ENCODE measurements at regions not wholly inside any gene's neighbourhood (a gene's known extent, or its start where the extent isn't known, plus 50 kb on each side); places are given as distances from the start of the nearest gene placed in this dataset.

DNA sequence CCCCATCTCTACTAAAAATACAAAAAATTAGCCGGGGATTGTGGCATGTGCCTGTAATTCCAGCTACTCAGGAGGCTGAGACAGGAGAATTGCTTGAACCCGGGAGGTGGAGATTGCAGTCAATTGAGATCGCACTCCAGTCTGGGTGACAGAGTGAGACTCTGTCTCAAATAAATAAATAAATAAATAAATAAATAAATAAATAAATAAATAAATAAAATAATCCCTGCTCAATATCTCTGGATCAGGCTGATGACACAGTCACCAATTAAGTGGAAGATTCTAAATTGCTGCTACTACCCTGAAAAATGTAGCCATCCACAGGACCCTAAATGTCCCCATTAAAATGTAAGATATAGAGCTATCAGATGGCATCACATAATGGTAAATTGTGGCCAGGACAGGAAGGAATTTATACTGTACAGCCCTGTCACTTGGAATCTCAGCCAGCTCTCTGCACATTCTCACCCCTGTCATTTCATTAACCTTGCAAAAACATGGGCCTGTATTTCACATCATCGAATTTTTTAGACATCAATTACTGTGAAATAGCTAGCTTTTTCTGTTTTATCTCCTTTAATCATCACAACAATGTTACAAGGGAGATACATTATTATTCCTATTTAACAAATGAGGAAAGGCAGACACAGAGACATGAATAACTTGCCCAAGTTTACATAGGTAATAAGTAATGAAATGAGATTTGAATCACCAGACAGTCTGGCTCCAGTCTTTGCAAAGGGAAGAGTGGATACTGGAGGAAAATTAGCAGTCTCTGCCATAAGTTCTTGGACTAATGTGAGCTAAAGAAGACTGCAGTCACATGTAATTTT, 56.7 kb upstream of the NTPCR start:
- no peak overlapping the region for H3K27ac ChIP-seq (ENCODE audit: extremely low read length, insufficient read depth, low read length)
- H3K27me3 ChIP-seq (ENCODE audit: control insufficient read depth in 1 of 2, insufficient read depth in 2 of 2, low read length in 2 of 2) = no peaks in the 10 kb centered on the region
- BruUV-seq (replicated peaks) = no TSS peak
- intact Hi-C loops (cut with micrococcal nuclease; ENCODE audit: unreplicated experiment) (no loop called here), in situ Hi-C loops (cut with HindIII; ENCODE audit: extremely low pct_ligation_motif_present, low pct_unique_long_range_greater_than_20kb) (no loop called here)
- 33% methylated on average over 4 of the region's 4 CpGs for WGBS (ENCODE audit: low lambda C conversion rate)
- H3K9ac ChIP-seq (ENCODE audit: insufficient read depth, low read depth, low read length) = no peak overlapping the region
- no peaks in the 10 kb centered on the region for H3K79me2 ChIP-seq (ENCODE audit: insufficient read depth, low read length)
- ChIA-PET POLR2A (no interaction called here), CTCF (ENCODE audit: low intra/inter-chr PET ratio, low total read pairs) (no interaction called here)
- H2AFZ ChIP-seq (ENCODE audit: low read length) = no peak overlapping the region
- H3K4me3 ChIP-seq (replicated peaks in 1 of 3; ENCODE audit: insufficient read depth in 1 of 3, low read depth in 2 of 3, low read length in 3 of 3) = no peak overlapping the region
- no peak for ATAC-seq
- H4K20me1 ChIP-seq (ENCODE audit: insufficient read depth, low read length) = no peaks in the 10 kb centered on the region
- no peaks in the 10 kb centered on the region for H3K4me1 ChIP-seq (ENCODE audit: insufficient read depth, low read length)
- DNase-seq (ENCODE audit: low spot score) = no peak
- no peaks in the 10 kb centered on the region for H3K9me3 ChIP-seq (ENCODE audit: low read length)
- TF ChIP-seq MAFK (conservative IDR thresholded peaks at IDR 0.05 in 1 of 2, IDR thresholded peaks at IDR 0.05 in 1 of 2; ENCODE audit: low read length in 2 of 2) (no peak), ZC3H13 (CRISPR knock-in tag; IDR thresholded peaks at IDR 0.05) (no peak), ZNF292 (CRISPR knock-in tag; IDR thresholded peaks at IDR 0.05; ENCODE audit: borderline replicate concordance, low read depth) (no peak)
- no peak for FAIRE-seq
- no peaks in the 10 kb centered on the region for H3K36me3 ChIP-seq (replicated peaks in 1 of 2; ENCODE audit: control insufficient read depth in 1 of 2, insufficient read depth in 2 of 2, low read length in 2 of 2)
- H3K4me2 ChIP-seq (ENCODE audit: low read depth, low read length) = no peak overlapping the region

DNA sequence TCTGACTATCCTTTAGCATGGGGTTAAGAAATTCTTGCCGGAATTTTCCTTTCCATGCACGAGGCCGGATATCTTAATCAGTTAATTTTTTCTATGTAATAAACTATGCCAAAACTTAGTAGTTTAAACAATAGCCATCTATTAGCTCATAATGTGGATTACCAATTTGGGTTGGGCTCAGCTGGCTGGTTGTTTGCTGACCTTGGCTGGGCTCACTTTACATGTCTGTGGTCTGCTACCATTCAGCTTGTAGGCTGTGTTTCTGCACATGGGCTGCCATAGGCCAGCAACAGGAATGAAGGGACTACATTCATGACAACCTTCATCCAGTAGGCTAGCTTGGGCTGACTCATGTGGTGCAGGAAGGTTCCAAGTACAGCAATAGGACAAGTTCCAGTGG, 56.0 kb upstream of the NTPCR start:
- no peaks in the 10 kb centered on the region for H3K27me3 ChIP-seq (ENCODE audit: control insufficient read depth in 1 of 2, insufficient read depth in 2 of 2, low read length in 2 of 2)
- WGBS (ENCODE audit: low lambda C conversion rate) = 53% methylated on average over 3 of the region's 3 CpGs
- ATAC-seq (no peak), DNase-seq (ENCODE audit: low spot score) (no peak), FAIRE-seq (no peak)
- H3K4me2 ChIP-seq (ENCODE audit: low read depth, low read length) = no peak overlapping the region
- H3K79me2 ChIP-seq (ENCODE audit: insufficient read depth, low read length) = no peaks in the 10 kb centered on the region
- H3K9ac ChIP-seq (ENCODE audit: insufficient read depth, low read depth, low read length) = no peak overlapping the region
- no peak overlapping the region for H2AFZ ChIP-seq (ENCODE audit: low read length)
- no TSS peak for BruUV-seq (replicated peaks)
- ChIA-PET POLR2A (no interaction called here), CTCF (ENCODE audit: low intra/inter-chr PET ratio, low total read pairs) (no interaction called here)
- no peaks in the 10 kb centered on the region for H3K9me3 ChIP-seq (ENCODE audit: low read length)
- no peaks in the 10 kb centered on the region for H4K20me1 ChIP-seq (ENCODE audit: insufficient read depth, low read length)
- no peaks in the 10 kb centered on the region for H3K4me1 ChIP-seq (ENCODE audit: insufficient read depth, low read length)
- intact Hi-C loops (cut with micrococcal nuclease; ENCODE audit: unreplicated experiment) (no loop called here), in situ Hi-C loops (cut with HindIII; ENCODE audit: extremely low pct_ligation_motif_present, low pct_unique_long_range_greater_than_20kb) (no loop called here)
- no peak overlapping the region for H3K27ac ChIP-seq (ENCODE audit: extremely low read length, insufficient read depth, low read length)
- H3K36me3 ChIP-seq (replicated peaks in 1 of 2; ENCODE audit: control insufficient read depth in 1 of 2, insufficient read depth in 2 of 2, low read length in 2 of 2) = no peaks in the 10 kb centered on the region
- H3K4me3 ChIP-seq (replicated peaks in 1 of 3; ENCODE audit: insufficient read depth in 1 of 3, low read depth in 2 of 3, low read length in 3 of 3) = no peak overlapping the region
- TF ChIP-seq, protein P1, sequence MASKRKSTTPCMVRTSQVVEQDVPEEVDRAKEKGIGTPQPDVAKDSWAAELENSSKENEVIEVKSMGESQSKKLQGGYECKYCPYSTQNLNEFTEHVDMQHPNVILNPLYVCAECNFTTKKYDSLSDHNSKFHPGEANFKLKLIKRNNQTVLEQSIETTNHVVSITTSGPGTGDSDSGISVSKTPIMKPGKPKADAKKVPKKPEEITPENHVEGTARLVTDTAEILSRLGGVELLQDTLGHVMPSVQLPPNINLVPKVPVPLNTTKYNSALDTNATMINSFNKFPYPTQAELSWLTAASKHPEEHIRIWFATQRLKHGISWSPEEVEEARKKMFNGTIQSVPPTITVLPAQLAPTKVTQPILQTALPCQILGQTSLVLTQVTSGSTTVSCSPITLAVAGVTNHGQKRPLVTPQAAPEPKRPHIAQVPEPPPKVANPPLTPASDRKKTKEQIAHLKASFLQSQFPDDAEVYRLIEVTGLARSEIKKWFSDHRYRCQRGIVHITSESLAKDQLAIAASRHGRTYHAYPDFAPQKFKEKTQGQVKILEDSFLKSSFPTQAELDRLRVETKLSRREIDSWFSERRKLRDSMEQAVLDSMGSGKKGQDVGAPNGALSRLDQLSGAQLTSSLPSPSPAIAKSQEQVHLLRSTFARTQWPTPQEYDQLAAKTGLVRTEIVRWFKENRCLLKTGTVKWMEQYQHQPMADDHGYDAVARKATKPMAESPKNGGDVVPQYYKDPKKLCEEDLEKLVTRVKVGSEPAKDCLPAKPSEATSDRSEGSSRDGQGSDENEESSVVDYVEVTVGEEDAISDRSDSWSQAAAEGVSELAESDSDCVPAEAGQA (IDR thresholded peaks at IDR 0.05; ENCODE audit: low read depth) = no peak
- TF ChIP-seq, protein P1 (CRISPR knock-in tag; IDR thresholded peaks at IDR 0.05; ENCODE audit: borderline replicate concordance) = no peak
- TF ChIP-seq BORCS8-MEF2B (CRISPR knock-in tag; IDR thresholded peaks at IDR 0.05) (no peak), ZNF614 (CRISPR knock-in tag; IDR thresholded peaks at IDR 0.05; ENCODE audit: borderline replicate concordance) (no peak), TSC22D2 (CRISPR knock-in tag; IDR thresholded peaks at IDR 0.05; ENCODE audit: borderline replicate concordance) (no peak), ZNF549 (CRISPR knock-in tag; IDR thresholded peaks at IDR 0.05) (no peak)
- TF ChIP-seq, protein P2, sequence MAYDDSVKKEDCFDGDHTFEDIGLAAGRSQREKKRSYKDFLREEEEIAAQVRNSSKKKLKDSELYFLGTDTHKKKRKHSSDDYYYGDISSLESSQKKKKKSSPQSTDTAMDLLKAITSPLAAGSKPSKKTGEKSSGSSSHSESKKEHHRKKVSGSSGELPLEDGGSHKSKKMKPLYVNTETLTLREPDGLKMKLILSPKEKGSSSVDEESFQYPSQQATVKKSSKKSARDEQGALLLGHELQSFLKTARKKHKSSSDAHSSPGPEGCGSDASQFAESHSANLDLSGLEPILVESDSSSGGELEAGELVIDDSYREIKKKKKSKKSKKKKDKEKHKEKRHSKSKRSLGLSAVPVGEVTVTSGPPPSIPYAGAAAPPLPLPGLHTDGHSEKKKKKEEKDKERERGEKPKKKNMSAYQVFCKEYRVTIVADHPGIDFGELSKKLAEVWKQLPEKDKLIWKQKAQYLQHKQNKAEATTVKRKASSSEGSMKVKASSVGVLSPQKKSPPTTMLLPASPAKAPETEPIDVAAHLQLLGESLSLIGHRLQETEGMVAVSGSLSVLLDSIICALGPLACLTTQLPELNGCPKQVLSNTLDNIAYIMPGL (CRISPR knock-in tag; IDR thresholded peaks at IDR 0.05; ENCODE audit: borderline replicate concordance in 1 of 2, low read depth in 1 of 2) = no peak
